ENCODE measurements at regions not wholly inside any gene's neighbourhood (a gene's known extent, or its start where the extent isn't known, plus 50 kb on each side); places are given as distances from the start of the nearest gene placed in this dataset.

GRCh38 chr12:107329569-107330324 lies 236.4 kb upstream of the CRY1 start:
- TF ChIP-seq CTCF (IDR thresholded peaks at IDR 0.05), result no peak
- no peak for TF ChIP-seq POLR2A (IDR thresholded peaks at IDR 0.05)
